HepG2 (cell line): ENCODE measurements at regions not wholly inside any gene's neighbourhood (a gene's known extent, or its start where the extent isn't known, plus 50 kb on each side); places are given as distances from the start of the nearest gene placed in this dataset.

Source experiments
- AKNA ChIP-seq: sonication (generic); formaldehyde crosslinking; IDR thresholded peaks from 2 replicates; pipeline ENCODE4 v1.4.0; 2020; ENCODE audit warnings: missing genetic modification reagents, borderline replicate concordance
- ARHGAP35 ChIP-seq: sonication (generic); formaldehyde crosslinking; IDR thresholded peaks from 2 replicates; pipeline ENCODE4 v1.9.0; 2022; ENCODE audit warnings: mild to moderate bottlenecking, inconsistent platforms, moderate library complexity, missing genetic modification reagents, borderline replicate concordance
- ARID5B ChIP-seq: IDR thresholded peaks from 2 replicates; pipeline ENCODE4 v1.4.0; 2020; ENCODE audit warnings: mild to moderate bottlenecking, missing genetic modification reagents
- TBX2 ChIP-seq: sonication (generic); formaldehyde crosslinking; IDR thresholded peaks from 2 replicates; pipeline ENCODE4 v1.5.0; 2020; ENCODE audit warnings: missing genetic modification reagents, mild to moderate bottlenecking, borderline replicate concordance
- ZFAT ChIP-seq: sonication (generic); formaldehyde crosslinking; conservative IDR thresholded peaks from 2 replicates; pipeline ENCODE4 v1.8.1; 2023; ENCODE audit warnings: missing genetic modification reagents, inconsistent platforms
- ZNF260 ChIP-seq: sonication (generic); formaldehyde crosslinking; IDR thresholded peaks from 2 replicates; pipeline ENCODE4 v1.4.0; 2020; ENCODE audit warnings: missing genetic modification reagents, low read depth, mild to moderate bottlenecking, borderline replicate concordance
- ZNF33A ChIP-seq: sonication (generic); formaldehyde crosslinking; IDR thresholded peaks from 2 replicates; pipeline ENCODE4 v1.5.1; 2020; ENCODE audit warnings: missing genetic modification reagents, mild to moderate bottlenecking, moderate library complexity, borderline replicate concordance

- TF ChIP-seq ARHGAP35 (CRISPR knock-in tag) (no peak), ZNF260 (CRISPR knock-in tag) (no peak), ZNF33A (CRISPR knock-in tag) (no peak), ZFAT (CRISPR knock-in tag) (no peak), ARID5B (CRISPR knock-in tag) (no peak), TBX2 (CRISPR knock-in tag) (no peak), AKNA (CRISPR knock-in tag) (no peak)
Measured at GRCh38 chr2:212842544-212843185, 304.1 kb upstream of the ERBB4 start (continued).
